Muscle layer of colon (tissue), 2 donors: ENCODE measurements at regions not wholly inside any gene's neighbourhood (a gene's known extent, or its start where the extent isn't known, plus 50 kb on each side); places are given as distances from the start of the nearest gene placed in this dataset.

Experiments
- H3K27ac ChIP-seq: one replicate; pipeline ENCODE4 v1.7.0; 2013; ENCODE audit warnings: low read depth, mild to moderate bottlenecking, low read length, moderate library complexity
- H3K27me3 ChIP-seq, 2 donors: one replicate each; pipeline ENCODE4 v1.7.0; 2013; ENCODE audit warnings: low read length in 2 of 2, mild to moderate bottlenecking in 2 of 2; ENCODE audit not compliant: insufficient read depth in 2 of 2, control insufficient read depth in 1 of 2
- H3K36me3 ChIP-seq: one replicate; pipeline ENCODE4 v1.7.0; 2013; ENCODE audit warnings: mild to moderate bottlenecking, low read length; ENCODE audit not compliant: insufficient read depth
- H3K4me1 ChIP-seq: one replicate; pipeline ENCODE4 v1.7.0; 2013; ENCODE audit warnings: mild to moderate bottlenecking, low read length; ENCODE audit not compliant: insufficient read depth
- H3K4me3 ChIP-seq, 2 donors: one replicate each; pipeline ENCODE4 v1.7.0; 2013; ENCODE audit warnings: low read length in 2 of 2, low read depth in 1 of 2, mild to moderate bottlenecking in 1 of 2, moderate library complexity in 1 of 2
- H3K9ac ChIP-seq: one replicate; pipeline ENCODE4 v1.7.0; 2013; ENCODE audit warnings: low read length
- H3K9me3 ChIP-seq: one replicate; pipeline ENCODE4 v1.7.0; 2013; ENCODE audit warnings: mild to moderate bottlenecking, low read length
- donor health status: abdominal sarcoma.
- donor health status: Adenocarcinoma of cecum.

GRCh38 chr1:55579332-55580001 lies 364.3 kb upstream of the USP24 start:
- Histone ChIP-seq H3K27ac (no peak overlapping the region), H3K9ac (no peak overlapping the region), H3K36me3 (no peaks in the 10 kb centered on the region), H3K4me3 (no peak overlapping the region), H3K27me3 (no peaks in the 10 kb centered on the region), H3K4me1 (peaks cover 27% of the 10 kb centered on the region), H3K9me3 (no peaks in the 10 kb centered on the region)

GRCh38 chr1:55578646-55579045 lies 363.5 kb upstream of the USP24 start:
- Histone ChIP-seq H3K4me3 (no peak overlapping the region), H3K9ac (no peak overlapping the region), H3K36me3 (no peaks in the 10 kb centered on the region), H3K27me3 (no peaks in the 10 kb centered on the region), H3K9me3 (no peaks in the 10 kb centered on the region), H3K4me1 (peaks cover 22% of the 10 kb centered on the region), H3K27ac (no peak overlapping the region)

GRCh38 chr1:55575571-55576279 lies 360.6 kb upstream of the USP24 start:
- H3K27ac ChIP-seq = no peak overlapping the region
- no peak overlapping the region for H3K9ac ChIP-seq

GRCh38 chr1:55574691-55575225 lies 359.6 kb upstream of the USP24 start:
- H3K4me3 ChIP-seq = no peak overlapping the region
- H3K4me1 ChIP-seq = peaks cover 13% of the 10 kb centered on the region
- H3K27me3 ChIP-seq = no peaks in the 10 kb centered on the region
- no peaks in the 10 kb centered on the region for H3K36me3 ChIP-seq
- no peak overlapping the region for H3K27ac ChIP-seq
- H3K9me3 ChIP-seq = no peaks in the 10 kb centered on the region
- H3K9ac ChIP-seq = no peak overlapping the region

More at GRCh38 chr1:55575571-55576279, 360.6 kb upstream of the USP24 start:
- Histone ChIP-seq H3K4me1 (peaks cover 18% of the 10 kb centered on the region), H3K4me3 (no peak overlapping the region), H3K36me3 (no peaks in the 10 kb centered on the region), H3K9me3 (no peaks in the 10 kb centered on the region), H3K27me3 (no peaks in the 10 kb centered on the region)

GRCh38 chr1:55572878-55573734 lies 357.9 kb upstream of the USP24 start:
- peaks cover 13% of the 10 kb centered on the region for H3K4me1 ChIP-seq
- no peak overlapping the region for H3K27ac ChIP-seq
- no peak overlapping the region for H3K9ac ChIP-seq
- no peaks in the 10 kb centered on the region for H3K9me3 ChIP-seq
- no peak overlapping the region for H3K4me3 ChIP-seq
- H3K36me3 ChIP-seq = no peaks in the 10 kb centered on the region
- H3K27me3 ChIP-seq = no peaks in the 10 kb centered on the region

- no peaks in the 10 kb centered on the region for H3K27me3 ChIP-seq
- H3K9me3 ChIP-seq = no peaks in the 10 kb centered on the region
- H3K36me3 ChIP-seq = no peaks in the 10 kb centered on the region
- no peak overlapping the region for H3K9ac ChIP-seq
- H3K4me1 ChIP-seq = peaks cover 13% of the 10 kb centered on the region
- no peak overlapping the region for H3K4me3 ChIP-seq
- H3K27ac ChIP-seq = no peak overlapping the region
Observed at GRCh38 chr1:55571767-55572166, 356.6 kb upstream of the USP24 start.

- Histone ChIP-seq H3K4me1 (no peaks in the 10 kb centered on the region), H3K27ac (no peak overlapping the region), H3K9me3 (no peaks in the 10 kb centered on the region), H3K4me3 (no peak overlapping the region), H3K36me3 (no peaks in the 10 kb centered on the region), H3K27me3 (no peaks in the 10 kb centered on the region), H3K9ac (no peak overlapping the region)
Observed at GRCh38 chr1:55569417-55569816, 354.3 kb upstream of the USP24 start.

- Histone ChIP-seq H3K9ac (no peak overlapping the region), H3K27me3 (no peaks in the 10 kb centered on the region), H3K36me3 (no peaks in the 10 kb centered on the region), H3K27ac (no peak overlapping the region), H3K9me3 (no peaks in the 10 kb centered on the region), H3K4me1 (no peaks in the 10 kb centered on the region), H3K4me3 (no peak overlapping the region)
Observed at GRCh38 chr1:55568732-55569131, 353.6 kb upstream of the USP24 start.

GRCh38 chr1:55560266-55560665 lies 345.1 kb upstream of the USP24 start:
- H3K4me1 ChIP-seq = no peaks in the 10 kb centered on the region
- no peaks in the 10 kb centered on the region for H3K27me3 ChIP-seq
- no peak overlapping the region for H3K9ac ChIP-seq
- H3K9me3 ChIP-seq = no peaks in the 10 kb centered on the region
- no peak overlapping the region for H3K4me3 ChIP-seq
- no peaks in the 10 kb centered on the region for H3K36me3 ChIP-seq
- no peak overlapping the region for H3K27ac ChIP-seq

GRCh38 chr1:55559842-55560241 lies 344.7 kb upstream of the USP24 start:
- no peaks in the 10 kb centered on the region for H3K9me3 ChIP-seq
- H3K27ac ChIP-seq = no peak overlapping the region
- H3K27me3 ChIP-seq = no peaks in the 10 kb centered on the region
- H3K36me3 ChIP-seq = no peaks in the 10 kb centered on the region
- H3K4me3 ChIP-seq = no peak overlapping the region
- no peak overlapping the region for H3K9ac ChIP-seq
- no peaks in the 10 kb centered on the region for H3K4me1 ChIP-seq

GRCh38 chr1:55559161-55559611 lies 344.0 kb upstream of the USP24 start:
- Histone ChIP-seq H3K36me3 (no peaks in the 10 kb centered on the region), H3K4me3 (no peak overlapping the region)

More at GRCh38 chr1:55559161-55559611, 344.0 kb upstream of the USP24 start:
- Histone ChIP-seq H3K4me1 (no peaks in the 10 kb centered on the region), H3K9ac (no peak overlapping the region), H3K9me3 (no peaks in the 10 kb centered on the region), H3K27me3 (no peaks in the 10 kb centered on the region), H3K27ac (no peak overlapping the region)
